HL-60 (cell line): ENCODE measurements at regions not wholly inside any gene's neighbourhood (a gene's known extent, or its start where the extent isn't known, plus 50 kb on each side); places are given as distances from the start of the nearest gene placed in this dataset.

Source experiments
- CTCF ChIP-seq: IDR thresholded peaks from one replicate; pipeline ENCODE4 v1.5.1; 2011; ENCODE audit warnings: low read length, control low read depth, inconsistent platforms; ENCODE audit not compliant: insufficient read depth
- POLR2AphosphoS5 ChIP-seq: IDR thresholded peaks from 2 replicates; pipeline ENCODE4 v1.6.1; 2012; ENCODE audit warnings: low read depth
- REST ChIP-seq: IDR thresholded peaks from 2 replicates; pipeline ENCODE4 v1.6.1; 2012; ENCODE audit warnings: low read depth; ENCODE audit not compliant: insufficient replicate concordance

GRCh38 chr6:145502416-145502815 is 232.9 kb downstream of the EPM2A start:
- no peak for TF ChIP-seq CTCF
- no peak for TF ChIP-seq POLR2AphosphoS5
- no peak for TF ChIP-seq REST
